CD4-positive, alpha-beta T cell (primary cell): ENCODE measurements at regions not wholly inside any gene's neighbourhood (a gene's known extent, or its start where the extent isn't known, plus 50 kb on each side); places are given as distances from the start of the nearest gene placed in this dataset.

Experiments
- ATAC-seq: fragments of 200-7000 bp; cut with Tn5 transposase; one replicate; pipeline ENCODE4 v1.10.0; 2022; ENCODE audit warnings: mild to moderate bottlenecking; ENCODE audit not compliant: poor library complexity
- CTCF ChIA-PET: fragments of 350-600 bp; sonication (Branson Sonifier 250); formaldehyde crosslinking; loops from one replicate; lab custom pipeline; 2021; ENCODE audit warnings: antibody characterized with exemption, inconsistent platforms; lab: Charles Lee
- POLR2A ChIA-PET: fragments of 350-600 bp; sonication (Branson Sonifier 250); formaldehyde crosslinking; loops from one replicate; lab custom pipeline; 2021; ENCODE audit warnings: antibody characterized with exemption, inconsistent platforms; lab: Charles Lee
- DNase-seq, 14 experiments: peaks; one replicate each; pipeline ENCODE4 v3.0.0-alpha.2; 2013 to 2020; ENCODE audit warnings: mixed read lengths in 2 of 14
- H3K27ac ChIP-seq, 2 donors: one replicate each; pipeline versions ENCODE4 v1.5.1 to v1.7.0; 2013; ENCODE audit warnings: low read length in 2 of 2, low read depth in 1 of 2, mild to moderate bottlenecking in 1 of 2
- H3K27me3 ChIP-seq, 2 experiments: 1 replicate in 1 of 2; 2 replicates in 1 of 2; pipeline versions ENCODE4 v1.6.1 to v1.7.0; 2013; ENCODE audit warnings: low read length in 2 of 2, control low read depth in 1 of 2, mild to moderate bottlenecking in 1 of 2, moderate library complexity in 1 of 2; ENCODE audit not compliant: insufficient read depth in 2 of 2, control insufficient read depth in 1 of 2
- H3K36me3 ChIP-seq: one replicate; pipeline ENCODE4 v1.6.1; 2013; ENCODE audit warnings: low read length, control low read depth; ENCODE audit not compliant: insufficient read depth
- H3K4me1 ChIP-seq: one replicate; pipeline ENCODE4 v1.6.1; 2013; ENCODE audit warnings: low read length, control low read depth; ENCODE audit not compliant: insufficient read depth
- H3K4me3 ChIP-seq: one replicate; pipeline ENCODE4 v1.5.1; 2013; ENCODE audit warnings: mild to moderate bottlenecking, low read length, moderate library complexity
- H3K9me3 ChIP-seq, 2 experiments: 1 replicate in 1 of 2; 2 replicates in 1 of 2; pipeline versions ENCODE4 v1.6.1 to v1.7.0; 2013; ENCODE audit warnings: low read length in 2 of 2, mild to moderate bottlenecking in 2 of 2, control low read depth in 1 of 2, moderate library complexity in 1 of 2; ENCODE audit not compliant: control insufficient read depth in 1 of 2, insufficient read depth in 1 of 2
- H3K27ac Mint-ChIP-seq: one replicate; pipeline ENCODE4 v1.8.0; 2020; ENCODE audit warnings: mixed read lengths
- H3K27me3 Mint-ChIP-seq: one replicate; pipeline ENCODE4 v1.8.0; 2021; ENCODE audit warnings: mixed read lengths
- H3K36me3 Mint-ChIP-seq: one replicate; pipeline ENCODE4 v1.8.0; 2021; ENCODE audit warnings: low read depth, mixed read lengths
- H3K4me1 Mint-ChIP-seq: one replicate; pipeline ENCODE4 v1.8.0; 2021; ENCODE audit warnings: low read depth, mixed read lengths
- H3K4me3 Mint-ChIP-seq: one replicate; pipeline ENCODE4 v1.8.0; 2020; ENCODE audit warnings: mild to moderate bottlenecking, mixed read lengths
- H3K9me3 Mint-ChIP-seq: one replicate; pipeline ENCODE4 v1.8.0; 2020; ENCODE audit warnings: mixed read lengths
- CTCF ChIP-seq: fragments of 200-600 bp; IDR thresholded peaks from one replicate; pipeline ENCODE4 v1.8.0; 2022; ENCODE audit warnings: antibody characterized with exemption, mild to moderate bottlenecking
- intact Hi-C, 2 experiments: fragments of 100-400 bp; cut with DNase I in 1 of 2; cut with micrococcal nuclease in 1 of 2; formaldehyde crosslinking; loops; one replicate each; pipeline versions ENCODE4 v1.15.1 to v1.9.0; 2023 to 2025; cut with DNase I, micrococcal nuclease

- Mint-ChIP-seq H3K9me3 (peaks cover 5% of the 10 kb centered on the region), H3K36me3 (no peaks in the 10 kb centered on the region), H3K4me3 (no peak overlapping the region), H3K27ac (no peak overlapping the region), H3K27me3 (no peaks in the 10 kb centered on the region), H3K4me1 (no peaks in the 10 kb centered on the region)
- H3K9me3 ChIP-seq = peaks cover 0 to 9% of the 10 kb centered on the region in 2 experiments
- CTCF ChIA-PET = no interaction called here
- no peaks in the 10 kb centered on the region for H3K4me1 ChIP-seq
- TF ChIP-seq CTCF = no peak
- H3K27ac ChIP-seq = no peak overlapping the region
- DNase-seq = no peak
- H3K36me3 ChIP-seq = no peaks in the 10 kb centered on the region
- no peaks in the 10 kb centered on the region for H3K27me3 ChIP-seq
- H3K4me3 ChIP-seq = no peak overlapping the region
- intact Hi-C loops = no loop called here
- no peak for ATAC-seq
- POLR2A ChIA-PET = no interaction called here
Measured at GRCh38 chr3:6281662-6282061, 579.3 kb upstream of the GRM7 start.

GRCh38 chr3:6282918-6283317 lies 578.0 kb upstream of the GRM7 start:
- Histone ChIP-seq H3K9me3 (peaks cover 0 to 9% of the 10 kb centered on the region in 2 experiments), H3K27me3 (no peaks in the 10 kb centered on the region), H3K4me3 (no peak overlapping the region), H3K4me1 (no peaks in the 10 kb centered on the region), H3K27ac (no peak overlapping the region), H3K36me3 (no peaks in the 10 kb centered on the region)
- H3K36me3 Mint-ChIP-seq = no peaks in the 10 kb centered on the region
- H3K4me3 Mint-ChIP-seq = no peak overlapping the region
- ChIA-PET POLR2A (no interaction called here), CTCF (no interaction called here)
- intact Hi-C loops = no loop called here
- no peak for TF ChIP-seq CTCF
- peaks cover 7% of the 10 kb centered on the region for H3K9me3 Mint-ChIP-seq
- DNase-seq (no peak), ATAC-seq (no peak)
- no peaks in the 10 kb centered on the region for H3K4me1 Mint-ChIP-seq
- H3K27me3 Mint-ChIP-seq = no peaks in the 10 kb centered on the region
- no peak overlapping the region for H3K27ac Mint-ChIP-seq

- Mint-ChIP-seq H3K9me3 (peaks cover 8% of the 10 kb centered on the region), H3K4me1 (no peaks in the 10 kb centered on the region), H3K27ac (no peak overlapping the region), H3K36me3 (no peaks in the 10 kb centered on the region), H3K4me3 (no peak overlapping the region), H3K27me3 (no peaks in the 10 kb centered on the region)
- no peak overlapping the region for H3K4me3 ChIP-seq
- H3K36me3 ChIP-seq = no peaks in the 10 kb centered on the region
- no peak overlapping the region for H3K27ac ChIP-seq
- peaks cover 0 to 14% of the 10 kb centered on the region in 2 experiments for H3K9me3 ChIP-seq
- no peak for DNase-seq
- no peaks in the 10 kb centered on the region for H3K4me1 ChIP-seq
- ChIA-PET CTCF (no interaction called here), POLR2A (no interaction called here)
- no peaks in the 10 kb centered on the region for H3K27me3 ChIP-seq
- intact Hi-C loops = no loop called here
- no peak for ATAC-seq
- TF ChIP-seq CTCF = no peak
Measured at GRCh38 chr3:6287088-6287875, 573.6 kb upstream of the GRM7 start.
